Central memory CD8-positive, alpha-beta T cell (primary cell): ENCODE measurements at regions not wholly inside any gene's neighbourhood (a gene's known extent, or its start where the extent isn't known, plus 50 kb on each side); places are given as distances from the start of the nearest gene placed in this dataset.

Experiments used
- ATAC-seq: fragments of 150-1000 bp; cut with Tn5 transposase; replicated peaks from 2 replicates; pipeline ENCODE4 v1.10.0; 2022; ENCODE audit warnings: mild to moderate bottlenecking, moderate FRiP score, moderate number of reproducible peaks; ENCODE audit not compliant: poor library complexity, severe bottlenecking; ENCODE audit errors: extremely low read depth
- DNase-seq, 2 donors: peaks; one replicate each; pipeline ENCODE4 v3.0.0; 2021; ENCODE audit warnings: low spot score in 2 of 2
- H3K27ac Mint-ChIP-seq: one replicate; pipeline ENCODE4 v1.8.0; 2022; ENCODE audit warnings: low read depth, mild to moderate bottlenecking, moderate library complexity, mixed read lengths
- H3K27me3 Mint-ChIP-seq: one replicate; pipeline ENCODE4 v1.8.0; 2022; ENCODE audit warnings: mixed read lengths
- H3K36me3 Mint-ChIP-seq: one replicate; pipeline ENCODE4 v1.8.0; 2022; ENCODE audit warnings: mild to moderate bottlenecking, moderate library complexity, mixed read lengths; ENCODE audit not compliant: insufficient read depth
- H3K4me1 Mint-ChIP-seq: one replicate; pipeline ENCODE4 v1.8.0; 2022; ENCODE audit warnings: mixed read lengths
- H3K4me3 Mint-ChIP-seq: one replicate; pipeline ENCODE4 v1.8.0; 2022; ENCODE audit warnings: mild to moderate bottlenecking, moderate library complexity, mixed read lengths
- H3K9me3 Mint-ChIP-seq: one replicate; pipeline ENCODE4 v1.8.0; 2022; ENCODE audit warnings: mixed read lengths

GRCh38 chr10:91708174-91708861, 75.4 kb upstream of the PPP1R3C start:
- DNase-seq (no peak), ATAC-seq (no peak)
- H3K36me3 Mint-ChIP-seq: no peaks in the 10 kb centered on the region
- H3K4me3 Mint-ChIP-seq: no peak overlapping the region
- no peaks in the 10 kb centered on the region for H3K4me1 Mint-ChIP-seq
- peaks cover 51% of the 10 kb centered on the region for H3K27me3 Mint-ChIP-seq
- H3K9me3 Mint-ChIP-seq: no peaks in the 10 kb centered on the region
- H3K27ac Mint-ChIP-seq: no peak overlapping the region

- no peak for ATAC-seq
- Mint-ChIP-seq H3K4me3 (no peak overlapping the region), H3K36me3 (peaks cover 2% of the 10 kb centered on the region), H3K4me1 (no peaks in the 10 kb centered on the region), H3K27ac (no peak overlapping the region), H3K9me3 (no peaks in the 10 kb centered on the region), H3K27me3 (peaks cover 42% of the 10 kb centered on the region)
- DNase-seq: no peak
Measured at GRCh38 chr10:91707236-91707635, 74.4 kb upstream of the PPP1R3C start.

GRCh38 chr10:91705948-91706670, 73.2 kb upstream of the PPP1R3C start:
- H3K9me3 Mint-ChIP-seq: no peaks in the 10 kb centered on the region
- ATAC-seq (no peak), DNase-seq (no peak)
- peaks cover 40% of the 10 kb centered on the region for H3K27me3 Mint-ChIP-seq
- H3K36me3 Mint-ChIP-seq: peaks cover 2% of the 10 kb centered on the region
- no peak overlapping the region for H3K4me3 Mint-ChIP-seq
- no peaks in the 10 kb centered on the region for H3K4me1 Mint-ChIP-seq
- H3K27ac Mint-ChIP-seq: no peak overlapping the region

DNA sequence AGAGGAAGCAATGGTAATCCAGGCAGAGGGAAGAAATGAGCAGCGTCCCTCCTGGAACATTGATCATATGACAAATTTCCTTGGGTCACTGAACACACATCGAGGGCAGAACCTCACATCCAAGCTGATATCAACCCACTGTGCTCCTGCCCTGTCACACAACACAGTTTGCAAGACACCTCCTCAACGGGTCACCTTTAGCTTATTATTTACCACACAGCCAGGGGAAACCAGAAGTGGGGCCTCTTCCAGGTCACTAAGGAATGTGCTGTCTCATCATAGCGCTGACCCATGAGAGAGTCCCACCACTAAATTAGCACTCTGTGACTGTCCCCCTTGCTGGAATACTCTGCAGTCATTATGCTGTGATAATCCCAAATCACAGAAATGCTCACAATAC, 69.7 kb upstream of the PPP1R3C start:
- Mint-ChIP-seq H3K27me3 (peaks cover 41% of the 10 kb centered on the region), H3K36me3 (peaks cover 2% of the 10 kb centered on the region), H3K4me1 (no peaks in the 10 kb centered on the region), H3K4me3 (no peak overlapping the region), H3K27ac (no peak overlapping the region), H3K9me3 (no peaks in the 10 kb centered on the region)
- DNase-seq (no peak), ATAC-seq (no peak)

DNA sequence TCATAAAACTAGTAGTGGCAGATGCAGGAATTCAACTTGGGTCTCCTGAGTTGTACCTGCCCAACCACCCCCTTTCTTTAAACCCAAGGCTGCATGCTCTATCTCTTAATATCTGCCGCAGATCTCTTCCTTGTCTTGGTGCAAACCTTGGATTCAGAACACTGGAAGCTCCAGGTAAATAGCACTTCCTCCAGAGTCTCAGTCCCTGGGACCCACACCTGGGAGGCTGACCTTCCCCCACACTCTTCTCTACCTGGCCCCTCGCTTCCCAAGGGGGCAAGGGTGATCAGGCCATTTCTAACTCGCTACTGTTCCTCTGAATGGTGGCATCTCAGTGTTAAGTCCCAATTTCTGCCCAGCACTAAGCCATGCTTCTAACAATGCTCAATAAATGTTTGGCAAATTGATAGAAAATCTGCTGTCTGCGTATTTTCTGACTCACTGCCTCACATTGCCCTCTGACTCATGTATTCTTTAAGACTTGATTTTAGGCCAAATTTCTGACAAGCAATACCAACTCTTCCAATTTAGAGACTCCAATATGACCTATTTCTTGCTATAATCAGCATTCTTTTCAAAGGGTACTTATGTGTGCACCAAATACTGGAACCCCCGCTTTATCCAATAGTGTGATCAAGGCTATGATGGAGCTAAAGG, 68.0 kb upstream of the PPP1R3C start:
- no peak overlapping the region for H3K4me3 Mint-ChIP-seq
- H3K4me1 Mint-ChIP-seq: no peaks in the 10 kb centered on the region
- peaks cover 33% of the 10 kb centered on the region for H3K27me3 Mint-ChIP-seq
- peaks cover 2% of the 10 kb centered on the region for H3K36me3 Mint-ChIP-seq
- no peak for ATAC-seq
- no peak overlapping the region for H3K27ac Mint-ChIP-seq
- no peak for DNase-seq
- H3K9me3 Mint-ChIP-seq: no peaks in the 10 kb centered on the region

- no peak overlapping the region for H3K4me3 Mint-ChIP-seq
- H3K27ac Mint-ChIP-seq: no peak overlapping the region
- ATAC-seq: no peak
- H3K36me3 Mint-ChIP-seq: peaks cover 2% of the 10 kb centered on the region
- no peak for DNase-seq
- H3K9me3 Mint-ChIP-seq: no peaks in the 10 kb centered on the region
- no peaks in the 10 kb centered on the region for H3K4me1 Mint-ChIP-seq
- peaks cover 26% of the 10 kb centered on the region for H3K27me3 Mint-ChIP-seq
Measured at GRCh38 chr10:91700273-91700672, 67.4 kb upstream of the PPP1R3C start.

DNA sequence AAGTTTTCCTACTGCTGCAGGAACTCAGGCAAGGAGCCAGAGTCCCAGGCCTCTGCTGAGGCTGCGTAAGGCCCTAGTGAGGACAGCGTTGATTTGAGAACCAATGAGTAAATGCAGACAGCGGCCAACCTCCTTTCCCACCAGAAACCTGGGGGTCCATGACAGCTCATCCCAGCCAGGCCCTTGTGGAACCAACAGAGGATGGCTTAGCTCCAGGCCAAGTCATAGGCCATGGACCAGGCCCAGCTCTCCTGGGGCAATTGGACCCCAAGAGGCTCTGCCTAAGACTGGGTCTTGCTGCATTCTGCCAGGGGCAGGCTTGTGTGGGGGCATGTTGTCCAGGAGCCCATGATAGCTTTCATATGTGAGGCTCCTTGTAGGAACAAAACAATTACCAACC, 65.4 kb upstream of the PPP1R3C start:
- H3K9me3 Mint-ChIP-seq: no peaks in the 10 kb centered on the region
- no peak overlapping the region for H3K4me3 Mint-ChIP-seq
- H3K36me3 Mint-ChIP-seq: peaks cover 3% of the 10 kb centered on the region
- H3K27me3 Mint-ChIP-seq: peaks cover 29% of the 10 kb centered on the region
- H3K27ac Mint-ChIP-seq: no peak overlapping the region
- no peaks in the 10 kb centered on the region for H3K4me1 Mint-ChIP-seq
- ATAC-seq (no peak), DNase-seq (no peak)

DNA sequence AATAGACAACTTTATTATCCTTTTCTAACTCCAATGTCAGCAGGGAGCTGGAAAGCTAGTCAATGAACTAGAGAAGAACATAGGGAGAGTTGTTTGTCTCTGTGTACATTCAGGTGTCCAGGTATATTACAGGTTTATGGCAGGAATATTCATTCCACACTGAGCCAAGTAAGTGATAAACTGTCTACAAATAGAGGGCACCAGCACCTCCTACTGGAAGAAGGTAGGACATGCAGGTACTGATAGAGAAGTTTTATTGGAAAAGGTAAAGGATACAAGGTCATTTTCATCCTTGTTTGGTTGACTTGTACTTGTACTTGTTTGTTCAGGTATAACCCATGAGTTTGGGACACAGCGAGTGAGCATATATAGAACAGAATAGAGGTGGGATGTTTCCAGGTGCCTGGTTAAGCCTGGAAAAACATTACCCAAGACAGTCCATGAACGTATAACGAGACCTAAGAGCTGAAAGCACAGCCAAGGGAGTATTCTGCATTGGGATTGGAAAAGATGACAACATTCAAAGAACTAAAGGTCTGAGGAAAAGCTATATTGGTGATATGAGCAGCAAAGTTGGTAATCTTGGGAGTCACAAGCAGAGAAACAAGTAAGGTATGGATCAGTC, 61.4 kb upstream of the PPP1R3C start:
- Mint-ChIP-seq H3K9me3 (no peaks in the 10 kb centered on the region), H3K36me3 (peaks cover 2% of the 10 kb centered on the region), H3K27me3 (peaks cover 14% of the 10 kb centered on the region), H3K27ac (no peak overlapping the region), H3K4me3 (no peak overlapping the region), H3K4me1 (no peaks in the 10 kb centered on the region)
- DNase-seq (no peak), ATAC-seq (no peak)

GRCh38 chr10:91691981-91692380, 59.1 kb upstream of the PPP1R3C start:
- Mint-ChIP-seq H3K4me3 (no peak overlapping the region), H3K9me3 (no peaks in the 10 kb centered on the region), H3K27me3 (peaks cover 14% of the 10 kb centered on the region), H3K4me1 (no peaks in the 10 kb centered on the region), H3K27ac (no peak overlapping the region), H3K36me3 (peaks cover 2% of the 10 kb centered on the region)
- DNase-seq (no peak), ATAC-seq (no peak)

GRCh38 chr10:91690996-91691676, 58.3 kb upstream of the PPP1R3C start:
- H3K27ac Mint-ChIP-seq: no peak overlapping the region
- no peak overlapping the region for H3K4me3 Mint-ChIP-seq
- H3K27me3 Mint-ChIP-seq: peaks cover 14% of the 10 kb centered on the region
- H3K4me1 Mint-ChIP-seq: no peaks in the 10 kb centered on the region
- H3K9me3 Mint-ChIP-seq: no peaks in the 10 kb centered on the region
- peaks cover 2% of the 10 kb centered on the region for H3K36me3 Mint-ChIP-seq
- DNase-seq: no peak
- ATAC-seq: no peak

- no peak for ATAC-seq
- Mint-ChIP-seq H3K27ac (no peak overlapping the region), H3K4me1 (no peaks in the 10 kb centered on the region), H3K4me3 (no peak overlapping the region), H3K36me3 (peaks cover 2% of the 10 kb centered on the region), H3K9me3 (no peaks in the 10 kb centered on the region), H3K27me3 (peaks cover 14% of the 10 kb centered on the region)
- DNase-seq: no peak
Measured at GRCh38 chr10:91690412-91690811, 57.5 kb upstream of the PPP1R3C start.

- H3K9me3 Mint-ChIP-seq: no peaks in the 10 kb centered on the region
- no peaks in the 10 kb centered on the region for H3K4me1 Mint-ChIP-seq
- H3K27ac Mint-ChIP-seq: no peak overlapping the region
- ATAC-seq: no peak
- no peak for DNase-seq
- peaks cover 14% of the 10 kb centered on the region for H3K27me3 Mint-ChIP-seq
- no peak overlapping the region for H3K4me3 Mint-ChIP-seq
- peaks cover 2% of the 10 kb centered on the region for H3K36me3 Mint-ChIP-seq
Measured at GRCh38 chr10:91689731-91690168, 56.9 kb upstream of the PPP1R3C start.
